ENCODE measurements at regions not wholly inside any gene's neighbourhood (a gene's known extent, or its start where the extent isn't known, plus 50 kb on each side); places are given as distances from the start of the nearest gene placed in this dataset.

DNA sequence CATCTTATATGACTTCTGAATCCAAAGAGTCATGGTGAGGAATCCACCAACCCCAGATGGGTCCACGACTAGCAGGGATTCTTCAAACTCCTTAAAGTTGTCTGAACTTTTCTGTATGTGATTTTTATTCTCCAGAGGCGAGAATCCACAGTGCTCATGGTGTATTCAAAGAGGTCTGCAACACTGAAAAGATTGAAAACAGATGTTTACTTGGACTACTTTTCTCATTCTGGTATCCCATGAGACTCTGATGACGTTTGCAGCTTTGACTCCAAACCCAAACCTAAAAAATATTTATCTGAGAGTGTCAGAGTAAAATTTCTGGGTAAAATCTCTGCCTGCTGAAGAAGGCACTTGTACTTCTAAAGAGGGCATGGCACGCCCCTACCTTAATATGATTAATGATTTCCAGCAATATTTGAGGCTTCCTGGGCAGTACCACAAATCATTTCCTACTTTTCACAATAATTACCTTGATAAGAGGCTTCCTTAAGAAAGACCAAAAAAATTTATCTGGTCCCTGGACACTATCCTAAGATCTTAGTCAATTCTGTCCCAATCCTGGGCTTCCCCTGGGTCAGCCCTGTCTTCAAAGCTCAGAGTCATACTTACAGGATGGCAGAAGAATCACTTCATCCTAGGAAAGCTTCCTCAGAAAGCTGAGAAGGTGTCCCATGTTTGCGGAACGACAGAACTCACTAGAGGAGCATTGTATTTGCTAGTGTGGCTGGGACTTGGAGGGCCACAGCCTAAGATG is 76.5 kb upstream of the MAP10 start:
- no peak for TF ChIP-seq SIN3A (IDR thresholded peaks at IDR 0.05; ENCODE audit: borderline replicate concordance, insufficient read depth, low read length)
- TF ChIP-seq FOXP2 (optimal IDR thresholded peaks at IDR 0.05; ENCODE audit: borderline replicate concordance, extremely low read depth, extremely low read length, insufficient read depth), result no peak
- no peak for TF ChIP-seq POLR2AphosphoS5 (IDR thresholded peaks at IDR 0.05; ENCODE audit: low read depth, low read length)
- TF ChIP-seq, protein P1, sequence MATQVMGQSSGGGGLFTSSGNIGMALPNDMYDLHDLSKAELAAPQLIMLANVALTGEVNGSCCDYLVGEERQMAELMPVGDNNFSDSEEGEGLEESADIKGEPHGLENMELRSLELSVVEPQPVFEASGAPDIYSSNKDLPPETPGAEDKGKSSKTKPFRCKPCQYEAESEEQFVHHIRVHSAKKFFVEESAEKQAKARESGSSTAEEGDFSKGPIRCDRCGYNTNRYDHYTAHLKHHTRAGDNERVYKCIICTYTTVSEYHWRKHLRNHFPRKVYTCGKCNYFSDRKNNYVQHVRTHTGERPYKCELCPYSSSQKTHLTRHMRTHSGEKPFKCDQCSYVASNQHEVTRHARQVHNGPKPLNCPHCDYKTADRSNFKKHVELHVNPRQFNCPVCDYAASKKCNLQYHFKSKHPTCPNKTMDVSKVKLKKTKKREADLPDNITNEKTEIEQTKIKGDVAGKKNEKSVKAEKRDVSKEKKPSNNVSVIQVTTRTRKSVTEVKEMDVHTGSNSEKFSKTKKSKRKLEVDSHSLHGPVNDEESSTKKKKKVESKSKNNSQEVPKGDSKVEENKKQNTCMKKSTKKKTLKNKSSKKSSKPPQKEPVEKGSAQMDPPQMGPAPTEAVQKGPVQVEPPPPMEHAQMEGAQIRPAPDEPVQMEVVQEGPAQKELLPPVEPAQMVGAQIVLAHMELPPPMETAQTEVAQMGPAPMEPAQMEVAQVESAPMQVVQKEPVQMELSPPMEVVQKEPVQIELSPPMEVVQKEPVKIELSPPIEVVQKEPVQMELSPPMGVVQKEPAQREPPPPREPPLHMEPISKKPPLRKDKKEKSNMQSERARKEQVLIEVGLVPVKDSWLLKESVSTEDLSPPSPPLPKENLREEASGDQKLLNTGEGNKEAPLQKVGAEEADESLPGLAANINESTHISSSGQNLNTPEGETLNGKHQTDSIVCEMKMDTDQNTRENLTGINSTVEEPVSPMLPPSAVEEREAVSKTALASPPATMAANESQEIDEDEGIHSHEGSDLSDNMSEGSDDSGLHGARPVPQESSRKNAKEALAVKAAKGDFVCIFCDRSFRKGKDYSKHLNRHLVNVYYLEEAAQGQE (IDR thresholded peaks at IDR 0.05; ENCODE audit: insufficient read depth in 1 of 2, low read depth in 2 of 2, low read length in 2 of 2), result no peak
- TF ChIP-seq TAF1 (IDR thresholded peaks at IDR 0.05; ENCODE audit: borderline replicate concordance, insufficient read depth, low read length), result no peak

DNA sequence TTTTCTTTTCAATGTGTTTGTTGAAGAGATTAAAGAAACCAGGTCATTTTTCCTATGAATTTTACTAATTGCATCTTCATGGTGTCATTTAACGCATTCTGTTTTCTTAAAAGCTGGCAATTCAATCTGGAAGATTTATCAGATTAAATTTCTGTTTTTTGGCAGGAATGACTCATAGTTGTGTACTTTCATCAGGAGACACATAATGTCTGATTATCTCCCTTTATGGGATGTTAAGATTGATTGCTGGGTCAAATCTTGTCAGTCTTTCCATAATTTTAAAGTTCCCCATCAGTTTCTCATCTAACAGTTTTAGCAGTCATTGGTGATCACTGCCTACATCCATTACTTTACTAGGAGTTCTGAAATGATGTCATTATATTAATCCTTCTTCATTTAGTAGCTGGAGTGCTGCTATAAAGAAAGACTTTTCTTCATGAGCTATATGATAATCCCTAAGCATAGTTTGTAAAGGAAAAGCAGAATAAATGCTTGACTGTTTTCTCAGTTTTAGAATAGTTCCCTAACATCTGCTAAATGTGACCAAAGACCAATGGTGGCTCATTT is 72.8 kb upstream of the MAP10 start:
- TF ChIP-seq POLR2AphosphoS5 (IDR thresholded peaks at IDR 0.05; ENCODE audit: low read depth, low read length) (no peak), SIN3A (IDR thresholded peaks at IDR 0.05; ENCODE audit: borderline replicate concordance, insufficient read depth, low read length) (no peak), FOXP2 (optimal IDR thresholded peaks at IDR 0.05; ENCODE audit: borderline replicate concordance, extremely low read depth, extremely low read length, insufficient read depth) (no peak), TAF1 (IDR thresholded peaks at IDR 0.05; ENCODE audit: borderline replicate concordance, insufficient read depth, low read length) (no peak)
- TF ChIP-seq, protein P1 (IDR thresholded peaks at IDR 0.05; ENCODE audit: insufficient read depth in 1 of 2, low read depth in 2 of 2, low read length in 2 of 2), result no peak

DNA sequence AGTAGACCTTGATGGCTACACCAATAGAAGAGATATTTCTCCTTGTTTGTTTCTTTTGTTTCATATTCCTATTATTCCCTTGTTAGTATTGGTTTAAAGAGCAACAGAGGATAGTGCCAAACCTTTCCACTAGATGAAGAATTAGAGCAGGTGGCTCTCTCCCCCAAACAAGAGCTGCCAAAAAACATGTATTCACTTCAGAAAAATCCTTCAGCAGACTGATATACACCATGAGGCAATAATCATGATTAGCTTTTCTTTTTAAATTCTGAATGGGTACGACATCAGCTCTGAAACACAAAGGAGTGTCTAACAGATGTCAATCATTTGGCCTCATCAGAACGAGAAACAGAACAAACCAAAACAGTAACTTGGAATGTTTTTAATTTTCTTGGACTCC is 67.3 kb upstream of the MAP10 start:
- TF ChIP-seq FOXP2 (optimal IDR thresholded peaks at IDR 0.05; ENCODE audit: borderline replicate concordance, extremely low read depth, extremely low read length, insufficient read depth), result no peak
- no peak for TF ChIP-seq TAF1 (IDR thresholded peaks at IDR 0.05; ENCODE audit: borderline replicate concordance, insufficient read depth, low read length)
- no peak for TF ChIP-seq POLR2AphosphoS5 (IDR thresholded peaks at IDR 0.05; ENCODE audit: low read depth, low read length)
- TF ChIP-seq SIN3A (IDR thresholded peaks at IDR 0.05; ENCODE audit: borderline replicate concordance, insufficient read depth, low read length), result no peak
- TF ChIP-seq, protein P1 (IDR thresholded peaks at IDR 0.05; ENCODE audit: insufficient read depth in 1 of 2, low read depth in 2 of 2, low read length in 2 of 2), result no peak

DNA sequence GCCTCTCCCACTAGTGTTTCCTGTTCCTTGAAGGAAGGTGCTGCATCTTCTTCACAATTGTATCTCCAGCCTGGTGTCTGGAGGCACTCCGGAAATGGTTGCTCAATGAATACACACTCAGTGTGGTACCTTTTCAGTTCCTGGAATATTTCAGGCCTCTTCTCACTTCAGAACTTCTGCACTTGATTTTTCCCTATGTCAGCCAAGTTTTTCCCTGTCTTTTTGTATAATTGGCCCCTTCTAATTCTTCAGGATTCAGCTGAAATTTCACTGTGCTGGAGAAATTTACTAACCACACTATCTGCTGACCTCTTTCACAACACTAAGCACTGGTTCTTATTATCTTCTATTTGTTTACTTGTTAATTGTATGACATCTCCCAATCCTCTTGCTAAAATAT is 61.2 kb upstream of the MAP10 start:
- no peak for TF ChIP-seq POLR2AphosphoS5 (IDR thresholded peaks at IDR 0.05; ENCODE audit: low read depth, low read length)
- TF ChIP-seq, protein P1 (IDR thresholded peaks at IDR 0.05; ENCODE audit: insufficient read depth in 1 of 2, low read depth in 2 of 2, low read length in 2 of 2), result no peak
- TF ChIP-seq FOXP2 (optimal IDR thresholded peaks at IDR 0.05; ENCODE audit: borderline replicate concordance, extremely low read depth, extremely low read length, insufficient read depth), result no peak
- TF ChIP-seq SIN3A (IDR thresholded peaks at IDR 0.05; ENCODE audit: borderline replicate concordance, insufficient read depth, low read length), result no peak
- no peak for TF ChIP-seq TAF1 (IDR thresholded peaks at IDR 0.05; ENCODE audit: borderline replicate concordance, insufficient read depth, low read length)
